DMS53 treated with DMSO at 0.1 percent for 48 hours (cell line): ENCODE measurements at regions not wholly inside any gene's neighbourhood (a gene's known extent, or its start where the extent isn't known, plus 50 kb on each side); places are given as distances from the start of the nearest gene placed in this dataset.

Experiments
- DNase-seq: peaks from one replicate; lab custom pipeline; 2025; ENCODE audit not compliant: unreplicated experiment; lab: John Stamatoyannopoulos, UW

DNA sequence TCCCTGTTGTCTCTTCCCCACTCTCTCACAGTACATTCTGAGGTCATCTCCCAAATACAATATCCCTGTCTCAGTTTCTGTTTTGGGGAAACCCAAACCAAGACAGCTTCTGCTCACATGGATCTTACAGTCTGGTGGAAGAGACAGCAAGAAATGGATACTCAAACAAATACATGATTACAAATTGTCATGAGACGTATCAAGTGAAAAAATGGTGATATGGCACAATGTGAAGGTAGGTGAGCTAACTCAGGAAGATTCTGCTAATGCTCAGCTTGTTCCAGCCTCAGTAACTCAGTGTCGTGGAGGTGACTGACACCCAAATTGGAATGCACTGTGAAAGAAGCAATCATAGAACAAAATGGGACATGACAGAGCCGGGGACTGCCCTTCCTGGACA, 68.3 kb downstream of the CHST1 start:
- DNase-seq, result no peak

DNA sequence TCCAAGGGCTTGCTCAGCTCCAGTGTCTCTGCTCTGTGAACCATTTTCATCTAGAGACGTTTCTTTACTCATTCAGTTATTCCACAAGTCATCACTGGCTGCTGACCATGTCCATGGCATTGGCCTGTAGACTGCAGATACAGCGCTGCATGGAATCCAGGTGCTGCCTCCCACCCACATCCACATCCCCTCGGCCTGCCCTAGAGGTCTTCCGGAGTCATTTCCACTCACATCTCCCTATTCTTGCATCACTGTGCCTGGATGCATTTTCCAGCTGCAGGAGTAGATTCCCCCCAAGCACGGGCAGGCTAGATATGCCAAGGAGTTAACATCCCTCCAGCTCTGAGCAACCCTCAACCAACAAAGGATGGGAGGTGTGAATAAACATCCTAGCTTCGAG, 68.9 kb downstream of the CHST1 start:
- no peak for DNase-seq

DNA sequence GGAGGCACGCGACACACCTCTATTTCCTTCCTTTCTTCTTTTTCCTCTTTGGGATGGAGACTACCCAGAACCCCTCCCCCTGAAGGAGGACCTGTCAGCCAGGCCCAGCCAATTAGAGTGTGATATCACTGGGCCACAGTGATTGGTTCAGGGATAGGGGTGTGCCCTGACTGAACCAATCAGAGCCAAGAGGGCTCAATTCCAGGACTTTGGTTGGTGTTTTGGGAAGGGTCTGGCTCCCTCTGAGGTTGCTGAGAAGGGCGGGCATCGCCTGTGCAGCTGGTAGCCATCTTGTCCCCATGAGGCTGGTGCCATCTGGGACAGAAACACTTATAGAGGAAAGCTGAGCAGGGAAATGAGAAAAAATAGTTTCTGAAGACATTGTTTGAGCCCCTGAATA, 71.4 kb downstream of the CHST1 start:
- DNase-seq, result no peak

DNA sequence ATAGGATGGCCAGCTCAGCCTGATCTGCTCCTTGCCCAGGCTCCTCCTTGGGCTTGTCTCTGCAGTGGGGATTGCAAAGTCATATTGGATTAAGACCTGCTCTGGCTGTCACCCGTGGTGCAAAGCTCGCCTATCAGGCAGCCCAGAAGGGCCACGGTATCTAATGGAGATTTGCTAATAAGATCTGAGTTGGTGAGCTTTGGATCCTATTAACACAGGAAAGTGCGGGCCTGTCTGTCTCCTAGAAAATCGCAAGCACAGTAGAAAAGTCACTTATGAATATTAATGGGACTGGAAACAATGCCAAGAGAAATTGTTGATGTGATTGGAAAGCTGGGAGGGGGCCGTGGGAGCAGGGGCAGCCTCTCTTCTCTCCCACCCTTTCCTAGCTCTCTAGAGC, 72.8 kb downstream of the CHST1 start:
- DNase-seq, result no peak

DNA sequence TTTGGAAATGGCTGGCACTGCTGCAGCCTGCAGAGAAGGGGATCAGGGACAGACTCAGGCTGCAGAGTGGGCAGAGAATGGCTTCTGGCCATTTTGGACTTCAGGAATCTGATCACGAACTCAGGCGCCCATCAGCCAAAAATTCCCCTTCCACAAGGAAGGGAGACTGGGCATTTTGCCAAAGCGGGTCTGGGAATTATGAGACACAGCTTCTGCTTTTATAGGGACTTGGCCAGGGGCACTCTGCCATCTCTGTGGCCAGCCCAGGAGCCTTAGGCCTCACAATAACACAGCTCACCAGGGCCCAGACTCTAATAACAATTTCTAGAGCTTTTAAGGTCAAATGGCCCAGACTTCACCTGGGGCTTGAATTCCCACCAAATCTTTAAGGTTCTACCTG, 74.7 kb downstream of the CHST1 start:
- DNase-seq, result no peak

DNA sequence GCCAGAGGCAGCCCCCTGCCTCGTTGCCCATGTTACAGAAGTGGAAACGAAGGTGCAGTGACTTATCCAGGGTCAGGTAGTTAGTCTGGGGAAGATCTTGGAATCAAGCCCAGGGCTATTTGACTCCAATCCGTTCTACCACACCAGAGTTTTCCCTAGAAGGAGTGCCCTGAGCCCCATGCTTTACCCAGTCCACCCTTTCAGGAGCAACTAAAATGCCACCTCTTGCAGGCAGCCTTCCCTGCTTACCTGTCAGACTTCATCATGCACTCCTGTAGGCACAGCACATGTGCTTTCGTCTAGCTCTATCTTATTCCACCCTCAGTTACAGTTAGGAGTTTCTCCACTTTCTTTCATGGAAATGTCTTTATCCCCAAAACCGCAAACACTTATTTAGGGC, 80.2 kb downstream of the CHST1 start:
- no peak for DNase-seq

DNA sequence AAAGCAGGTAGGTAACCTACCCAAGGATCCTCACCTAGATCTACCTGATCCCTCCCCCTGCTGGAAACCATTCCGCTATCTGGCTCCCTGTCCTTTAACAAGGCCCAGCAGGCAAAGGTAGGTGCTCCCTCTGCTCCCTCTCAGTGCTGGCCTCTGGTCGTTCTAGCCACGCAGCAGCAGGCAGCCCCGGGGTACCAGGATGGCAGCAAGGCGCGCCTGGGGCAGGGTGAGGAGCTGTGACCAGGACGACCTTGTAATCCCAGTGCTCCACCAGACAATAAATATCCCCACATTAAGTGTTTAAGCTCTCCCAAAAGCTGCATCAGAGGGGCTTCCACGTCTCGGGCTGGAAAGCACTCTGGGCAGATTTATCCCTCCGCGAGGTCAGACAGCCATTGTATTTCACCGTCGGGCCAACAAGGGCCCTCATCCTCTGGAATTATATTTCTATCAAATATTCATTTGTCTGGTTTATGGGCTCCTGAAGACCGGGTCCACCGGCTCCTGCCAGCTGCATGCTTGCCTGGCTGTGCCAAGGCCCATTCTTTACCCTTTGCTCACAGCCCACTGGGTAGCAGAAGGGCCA, 81.3 kb downstream of the CHST1 start:
- no peak for DNase-seq

DNA sequence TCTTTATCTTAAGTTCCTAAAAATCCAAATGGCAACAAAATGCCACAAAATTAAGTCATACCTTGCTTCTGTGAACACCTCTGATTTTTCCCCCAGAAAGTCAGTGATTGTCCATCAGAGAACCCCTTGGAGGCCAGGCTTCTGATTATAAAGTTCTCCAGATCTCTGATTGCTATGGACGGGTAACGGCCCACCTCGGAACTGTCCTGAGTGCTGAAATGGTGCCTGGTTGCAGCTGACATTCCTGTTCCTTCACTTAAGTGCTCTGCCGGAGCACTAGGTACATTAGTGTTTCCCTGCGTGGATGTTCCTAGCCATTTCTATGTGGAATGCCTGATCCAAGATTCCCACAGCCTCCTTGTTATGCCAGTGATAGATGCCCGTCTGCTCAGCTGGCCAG, 85.0 kb downstream of the CHST1 start:
- no peak for DNase-seq

DNA sequence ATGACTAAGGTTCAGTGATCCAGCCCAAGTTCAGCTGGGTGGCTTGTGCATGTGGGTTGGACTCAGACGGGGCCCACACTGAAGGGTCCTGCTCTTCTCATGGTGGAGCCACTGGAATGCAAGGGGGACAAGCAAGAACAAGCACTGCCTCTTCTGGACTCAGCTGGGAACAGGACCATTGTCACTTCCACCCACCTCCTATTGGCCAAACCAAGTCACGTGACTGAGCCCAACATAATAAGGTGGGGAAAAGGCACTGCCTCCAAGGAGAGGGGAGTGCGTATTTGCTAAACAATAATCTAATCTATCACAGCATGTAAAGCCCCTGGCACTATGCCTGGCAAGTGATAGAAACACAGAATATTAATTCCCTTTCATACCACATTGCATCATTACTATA, 87.1 kb downstream of the CHST1 start:
- DNase-seq, result no peak

DNA sequence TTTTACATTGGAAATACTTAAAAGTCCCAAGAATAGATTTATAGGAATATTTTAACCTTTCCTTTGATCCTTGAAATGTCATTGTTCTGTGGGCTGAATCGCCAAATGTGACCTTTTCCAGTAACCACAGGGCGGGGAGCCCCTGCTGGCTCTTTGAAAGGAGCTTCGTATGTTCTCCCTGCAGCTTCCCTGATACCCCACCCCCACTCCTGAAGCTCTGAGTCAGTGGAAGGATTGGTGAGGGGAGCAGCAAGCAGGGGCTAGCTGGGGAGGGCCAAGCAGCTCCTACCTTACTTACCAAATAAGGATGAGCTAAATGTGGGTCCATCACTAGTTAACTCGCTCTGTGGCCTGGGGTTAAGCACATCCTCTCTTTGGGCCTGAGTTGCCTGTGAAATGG, 87.7 kb downstream of the CHST1 start:
- DNase-seq, result no peak

DNA sequence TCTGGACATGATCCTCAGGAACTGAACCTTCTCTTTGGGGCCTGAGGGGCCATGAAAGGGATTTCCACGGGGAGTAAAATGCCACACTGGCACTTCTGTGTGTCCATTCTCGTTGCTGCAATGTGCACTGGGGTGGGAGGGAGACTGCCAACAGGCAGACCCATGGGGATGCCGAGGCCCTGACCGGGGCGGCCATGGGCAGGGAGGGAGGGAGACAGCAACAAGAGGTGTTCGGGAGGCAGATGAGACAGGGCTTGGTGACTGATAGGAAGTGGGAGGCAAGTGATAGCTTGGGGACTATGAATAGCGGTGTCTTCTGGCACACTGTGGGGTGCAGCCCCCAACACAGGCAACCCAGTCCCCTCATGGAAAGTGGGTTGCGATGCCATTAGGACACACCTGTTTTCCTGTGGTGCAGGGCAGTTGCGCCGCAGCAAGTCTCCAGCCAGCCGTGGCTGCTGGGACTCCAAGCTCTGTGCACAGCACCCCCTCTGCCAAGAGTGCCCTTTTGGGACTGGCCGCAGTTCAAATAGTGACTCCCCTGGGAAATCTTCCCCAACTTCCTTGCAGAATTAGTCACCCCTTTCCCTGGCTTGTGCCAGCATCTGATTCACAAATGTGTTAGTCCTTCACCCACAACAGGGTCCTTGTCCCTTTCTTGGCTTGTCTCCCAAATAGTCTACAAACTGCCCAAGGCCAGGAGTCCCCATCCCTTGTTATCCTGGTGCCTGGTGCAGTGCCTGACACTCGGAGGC, 88.8 kb downstream of the CHST1 start:
- no peak for DNase-seq

DNA sequence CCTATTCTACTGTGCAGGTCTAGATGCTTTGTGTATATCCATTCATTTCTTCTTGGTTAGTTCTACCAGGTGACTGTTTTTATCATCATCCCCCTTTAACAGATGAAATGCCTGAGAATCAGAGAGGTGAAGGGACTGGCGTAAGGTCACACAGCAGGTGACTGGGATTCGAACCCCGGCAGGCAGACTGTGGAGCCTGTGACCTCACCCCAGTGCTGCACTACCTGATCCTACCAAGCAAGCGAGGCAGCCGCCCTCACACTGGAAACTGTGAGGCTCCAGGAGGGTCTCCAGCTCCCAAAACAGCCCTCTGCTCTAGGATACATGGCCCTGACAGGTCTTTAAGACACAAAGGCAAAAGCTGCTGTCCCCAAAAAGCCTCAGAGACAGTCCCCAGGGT, 91.7 kb downstream of the CHST1 start:
- DNase-seq, result no peak

DNA sequence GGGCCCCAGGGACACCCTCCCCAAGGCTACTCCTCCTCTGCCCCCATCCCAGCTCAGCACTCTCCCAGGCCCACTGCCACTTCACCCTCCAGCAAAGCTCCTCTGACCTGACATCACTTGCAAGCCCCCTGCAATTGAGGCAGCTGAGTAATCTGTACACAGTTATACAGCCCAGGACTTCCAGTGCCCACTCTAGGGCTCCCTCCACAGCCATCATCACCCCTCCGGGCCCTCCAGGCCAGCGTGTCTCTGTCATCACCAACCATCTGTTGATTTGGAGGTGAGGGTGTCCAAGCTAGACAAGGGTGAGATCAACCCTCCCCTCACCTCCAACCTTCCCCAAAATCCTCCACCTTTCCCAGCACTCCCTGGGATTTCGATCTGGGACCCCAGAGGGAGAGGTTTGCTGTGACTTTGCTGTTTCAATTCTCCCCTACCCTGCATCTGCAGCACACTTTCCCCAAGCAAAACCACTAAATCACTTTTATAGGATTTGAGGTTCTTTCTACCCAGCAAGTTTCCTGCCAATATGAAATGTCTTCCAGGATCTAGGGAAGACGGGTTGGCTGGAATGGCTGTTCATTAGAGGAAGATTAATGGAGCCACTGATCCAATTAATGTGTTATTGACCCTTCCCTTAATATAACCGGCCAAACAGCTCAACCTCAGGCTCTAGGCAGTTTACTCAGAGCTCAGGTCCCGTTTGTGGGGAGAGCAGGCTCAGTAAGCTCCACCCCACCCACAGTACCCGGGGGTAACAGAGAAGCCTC, 92.9 kb downstream of the CHST1 start:
- no peak for DNase-seq

DNA sequence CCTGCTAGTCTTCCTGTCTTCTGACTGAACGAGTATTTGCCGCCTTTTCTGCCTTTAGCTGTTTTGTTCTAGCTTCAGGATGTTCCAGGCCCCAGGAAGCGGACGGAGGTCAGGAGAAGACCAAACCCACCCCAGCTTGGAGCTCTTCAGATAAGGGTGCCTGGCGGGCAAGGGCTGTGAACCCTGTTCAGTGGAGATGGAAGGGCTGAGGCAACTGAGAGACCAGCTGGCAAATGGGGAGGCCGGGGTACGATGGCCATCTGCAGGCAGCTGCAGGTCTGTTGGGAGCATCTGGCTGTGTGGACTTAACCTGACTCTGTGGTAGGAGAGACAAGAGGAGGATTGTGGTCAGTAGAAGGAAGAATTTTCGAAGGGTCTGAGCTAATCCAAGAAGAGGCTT, 95.6 kb downstream of the CHST1 start:
- DNase-seq, result no peak

DNA sequence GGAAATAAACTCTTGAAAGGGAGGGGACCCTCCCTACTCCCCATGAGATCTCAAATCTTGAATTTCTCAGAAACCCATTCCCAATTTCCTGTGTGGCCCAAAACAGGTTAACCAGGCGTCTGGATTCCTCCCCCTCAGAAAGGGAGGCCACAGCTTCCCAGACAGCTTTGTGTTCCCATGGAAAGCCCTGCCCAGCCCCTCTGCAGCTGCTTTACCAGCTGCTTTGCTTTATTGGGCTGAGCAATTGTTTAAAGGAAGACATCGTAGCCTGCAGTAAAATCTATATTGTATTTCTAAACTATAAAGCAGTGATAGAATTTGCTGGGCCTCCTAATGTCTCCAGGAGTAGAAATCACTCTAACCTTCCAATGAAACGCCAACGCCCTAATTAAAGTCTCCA, 97.4 kb downstream of the CHST1 start:
- no peak for DNase-seq

DNA sequence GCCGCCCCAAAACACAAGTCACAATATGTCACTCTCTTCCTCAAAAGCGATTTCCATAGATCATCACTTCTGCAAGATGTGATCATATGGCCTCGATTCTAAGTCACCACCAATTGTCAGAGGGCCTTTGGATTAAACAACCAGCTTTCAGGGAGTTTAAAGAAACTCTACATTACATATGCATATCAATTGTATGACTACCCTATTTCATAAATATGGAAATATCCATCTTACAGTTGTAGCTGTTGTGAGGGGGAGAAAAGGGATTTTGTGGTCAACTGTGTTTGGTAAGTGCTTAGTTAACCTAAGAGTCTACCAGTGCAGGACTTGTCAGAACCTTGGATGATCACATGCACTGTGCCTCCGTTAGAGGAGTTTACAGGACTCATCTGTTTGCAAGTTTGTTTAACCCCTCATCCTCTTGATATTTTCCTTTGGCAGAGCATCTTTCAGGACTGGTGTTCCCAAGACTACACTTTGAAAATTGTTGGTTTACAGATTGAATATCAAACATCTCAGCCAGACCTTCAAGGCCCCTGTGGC, 99.9 kb downstream of the CHST1 start:
- no peak for DNase-seq

DNA sequence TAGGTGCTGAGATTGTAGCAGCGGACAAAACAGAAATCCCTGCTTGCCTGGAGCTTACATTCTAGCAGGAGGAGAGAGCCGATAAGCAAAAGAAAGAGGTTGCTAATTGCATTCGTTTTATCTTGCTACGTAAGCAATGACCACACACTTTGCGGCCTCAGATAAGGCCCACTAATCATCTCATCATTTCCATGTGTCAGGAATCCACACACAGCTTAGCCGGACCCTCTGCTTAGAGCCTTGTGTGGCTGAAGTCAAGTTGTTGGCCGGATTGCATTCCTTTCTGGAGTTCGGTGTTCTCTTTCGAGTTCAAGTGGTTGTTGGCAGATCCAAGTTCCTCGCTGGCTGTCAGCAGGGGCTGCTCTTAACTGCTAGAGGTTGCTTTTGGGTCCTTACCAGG, 101.6 kb downstream of the CHST1 start:
- DNase-seq, result no peak

DNA sequence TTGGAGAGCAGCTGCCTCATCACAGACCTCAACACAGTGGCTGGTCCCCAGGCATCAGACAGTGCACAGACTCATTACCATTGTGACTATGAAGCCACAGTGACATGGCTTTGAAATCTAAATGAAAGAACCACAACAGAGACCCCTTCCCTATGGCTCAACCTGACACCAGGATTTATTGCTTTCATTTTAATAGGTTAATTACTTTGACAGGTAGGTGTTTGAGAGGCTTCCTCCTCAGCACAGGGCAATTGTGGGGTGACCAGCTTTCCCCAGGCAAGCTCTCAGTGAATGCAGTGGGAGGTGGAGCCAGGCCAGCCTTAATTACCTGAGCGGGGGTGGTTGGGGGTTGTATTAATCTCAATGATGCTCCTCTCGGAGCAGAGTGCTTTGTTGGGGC, 102.3 kb downstream of the CHST1 start:
- DNase-seq, result no peak

DNA sequence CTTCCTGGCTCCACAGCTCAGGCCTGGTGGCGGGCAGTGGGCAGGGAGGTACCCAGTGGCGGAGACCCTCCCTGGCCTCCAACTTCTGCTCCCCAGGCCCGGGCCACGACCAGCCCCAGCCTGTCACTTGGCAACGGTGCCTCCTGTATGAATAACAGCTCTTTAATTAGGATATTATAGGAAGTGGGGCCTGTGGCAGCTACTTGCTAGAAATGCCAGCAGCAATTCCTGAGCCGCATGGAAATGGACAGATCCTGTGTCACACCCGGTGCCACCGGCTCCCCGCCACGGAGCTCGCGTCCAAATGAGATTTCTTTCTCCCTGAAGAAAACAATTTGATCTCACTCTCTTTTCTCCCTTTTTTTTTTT, 104.5 kb downstream of the CHST1 start:
- DNase-seq, result no peak

DNA sequence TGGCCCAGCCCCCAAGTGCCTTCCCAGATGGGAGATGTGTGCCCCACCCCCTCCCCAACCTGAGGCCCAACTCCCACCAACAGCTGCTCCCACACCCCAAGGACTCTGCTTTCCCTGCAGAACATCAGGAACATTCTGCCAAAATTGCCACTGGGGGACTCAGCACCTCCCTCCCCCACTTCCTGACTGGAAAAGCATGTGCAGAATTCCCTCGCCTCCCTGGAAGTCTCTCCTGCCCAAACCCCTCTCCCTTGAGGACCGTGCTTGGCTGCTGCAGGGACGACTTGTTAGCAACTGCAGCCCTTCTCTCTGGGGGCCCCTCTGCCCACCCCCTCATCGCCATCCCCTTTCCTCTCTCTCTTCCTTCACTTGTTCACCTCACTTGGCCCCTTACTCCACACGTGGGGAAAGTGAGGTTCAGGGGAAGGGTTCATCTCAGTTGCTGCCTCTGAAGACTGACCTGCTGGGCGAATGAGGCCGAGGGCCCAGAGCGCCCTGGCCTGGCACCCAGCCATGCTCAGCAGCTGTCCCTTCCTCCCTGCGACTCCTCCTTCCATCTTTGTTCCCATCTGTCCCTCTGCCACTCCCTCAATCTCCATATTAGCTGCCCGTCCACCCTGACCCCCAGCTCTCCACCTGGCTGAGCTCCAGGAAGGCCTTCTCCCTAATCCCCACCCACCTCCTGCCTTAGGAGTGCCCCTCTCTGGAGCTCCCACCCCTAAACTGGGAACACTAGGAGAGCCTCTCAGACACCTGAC, 105.1 kb downstream of the CHST1 start:
- no peak for DNase-seq
